ENCODE measurements at regions not wholly inside any gene's neighbourhood (a gene's known extent, or its start where the extent isn't known, plus 50 kb on each side); places are given as distances from the start of the nearest gene placed in this dataset.

GRCh38 chr11:26040339-26040738, 291.6 kb upstream of the ANO3 start:
- no peak for TF ChIP-seq CTCF (IDR thresholded peaks at IDR 0.05; ENCODE audit: insufficient read depth, low read length)
- TF ChIP-seq, protein P1, sequence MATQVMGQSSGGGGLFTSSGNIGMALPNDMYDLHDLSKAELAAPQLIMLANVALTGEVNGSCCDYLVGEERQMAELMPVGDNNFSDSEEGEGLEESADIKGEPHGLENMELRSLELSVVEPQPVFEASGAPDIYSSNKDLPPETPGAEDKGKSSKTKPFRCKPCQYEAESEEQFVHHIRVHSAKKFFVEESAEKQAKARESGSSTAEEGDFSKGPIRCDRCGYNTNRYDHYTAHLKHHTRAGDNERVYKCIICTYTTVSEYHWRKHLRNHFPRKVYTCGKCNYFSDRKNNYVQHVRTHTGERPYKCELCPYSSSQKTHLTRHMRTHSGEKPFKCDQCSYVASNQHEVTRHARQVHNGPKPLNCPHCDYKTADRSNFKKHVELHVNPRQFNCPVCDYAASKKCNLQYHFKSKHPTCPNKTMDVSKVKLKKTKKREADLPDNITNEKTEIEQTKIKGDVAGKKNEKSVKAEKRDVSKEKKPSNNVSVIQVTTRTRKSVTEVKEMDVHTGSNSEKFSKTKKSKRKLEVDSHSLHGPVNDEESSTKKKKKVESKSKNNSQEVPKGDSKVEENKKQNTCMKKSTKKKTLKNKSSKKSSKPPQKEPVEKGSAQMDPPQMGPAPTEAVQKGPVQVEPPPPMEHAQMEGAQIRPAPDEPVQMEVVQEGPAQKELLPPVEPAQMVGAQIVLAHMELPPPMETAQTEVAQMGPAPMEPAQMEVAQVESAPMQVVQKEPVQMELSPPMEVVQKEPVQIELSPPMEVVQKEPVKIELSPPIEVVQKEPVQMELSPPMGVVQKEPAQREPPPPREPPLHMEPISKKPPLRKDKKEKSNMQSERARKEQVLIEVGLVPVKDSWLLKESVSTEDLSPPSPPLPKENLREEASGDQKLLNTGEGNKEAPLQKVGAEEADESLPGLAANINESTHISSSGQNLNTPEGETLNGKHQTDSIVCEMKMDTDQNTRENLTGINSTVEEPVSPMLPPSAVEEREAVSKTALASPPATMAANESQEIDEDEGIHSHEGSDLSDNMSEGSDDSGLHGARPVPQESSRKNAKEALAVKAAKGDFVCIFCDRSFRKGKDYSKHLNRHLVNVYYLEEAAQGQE (IDR thresholded peaks at IDR 0.05; ENCODE audit: insufficient replicate concordance, low read depth), result no peak
- no peak for TF ChIP-seq POLR2AphosphoS5 (IDR thresholded peaks at IDR 0.05; ENCODE audit: low read depth)
- TF ChIP-seq GABPA (IDR thresholded peaks at IDR 0.05; ENCODE audit: low read depth), result no peak
